Smooth muscle cell (in vitro differentiated cells): ENCODE measurements at regions not wholly inside any gene's neighbourhood (a gene's known extent, or its start where the extent isn't known, plus 50 kb on each side); places are given as distances from the start of the nearest gene placed in this dataset.

Experiments used
- DNase-seq: peaks from one replicate; lab custom pipeline; 2025; ENCODE audit not compliant: unreplicated experiment; lab: John Stamatoyannopoulos, UW
- H2AFZ ChIP-seq: fragments of 200-600 bp; sonication (generic); 2 replicates; pipeline ENCODE4 v1.6.0; 2016; ENCODE audit warnings: antibody characterized with exemption, low read depth, mild to moderate bottlenecking
- H3F3A ChIP-seq: fragments of 200-600 bp; sonication (generic); 2 replicates; pipeline ENCODE4 v1.6.0; 2017; ENCODE audit warnings: antibody characterized with exemption, low read depth
- H3K27ac ChIP-seq: fragments of 200-600 bp; sonication (generic); 2 replicates; pipeline ENCODE4 v1.5.1; 2016; ENCODE audit warnings: low read depth, mild to moderate bottlenecking
- H3K27me3 ChIP-seq: fragments of 200-600 bp; sonication (generic); 2 replicates; pipeline ENCODE4 v1.6.1; 2016; ENCODE audit warnings: low read depth, mild to moderate bottlenecking
- H3K36me3 ChIP-seq: fragments of 200-600 bp; sonication (generic); 2 replicates; pipeline ENCODE4 v1.5.1; 2016; ENCODE audit warnings: low read depth
- H3K4me1 ChIP-seq: fragments of 200-600 bp; sonication (generic); 2 replicates; pipeline ENCODE4 v1.5.1; 2016; ENCODE audit warnings: low read depth
- H3K4me2 ChIP-seq: fragments of 200-600 bp; sonication (generic); 2 replicates; pipeline ENCODE4 v1.6.0; 2016; ENCODE audit warnings: mild to moderate bottlenecking
- H3K4me3 ChIP-seq: fragments of 200-600 bp; sonication (generic); 2 replicates; pipeline ENCODE4 v1.5.1; 2016; ENCODE audit warnings: mild to moderate bottlenecking
- H3K79me2 ChIP-seq: fragments of 200-600 bp; sonication (generic); 2 replicates; pipeline ENCODE4 v1.6.0; 2016; ENCODE audit warnings: low read depth, mild to moderate bottlenecking
- H3K9ac ChIP-seq: fragments of 200-600 bp; sonication (generic); 2 replicates; pipeline ENCODE4 v1.6.0; 2016; ENCODE audit warnings: low read depth
- H3K9me3 ChIP-seq: fragments of 200-600 bp; sonication (generic); replicated peaks from 2 replicates; pipeline ENCODE4 v1.5.1; 2016; ENCODE audit warnings: low read depth
- H4K20me1 ChIP-seq: fragments of 200-600 bp; sonication (generic); 2 replicates; pipeline ENCODE4 v1.6.0; 2016; ENCODE audit warnings: low read depth
- WGBS: methylation state at CpG from one replicate; pipeline ENCODE4 v1.1.7; 2016; ENCODE audit warnings: low lambda C conversion rate; 5-methylcytosine and 5-hydroxymethylcytosine counted together
- TF ChIP-seq, protein P1 (sequence below): fragments of 200-600 bp; sonication (generic); IDR thresholded peaks from 2 replicates; pipeline ENCODE4 v1.5.1; 2017; ENCODE audit warnings: borderline replicate concordance, mild to moderate bottlenecking, antibody characterized with exemption; ENCODE audit not compliant: insufficient read depth, poor library complexity, severe bottlenecking

DNA sequence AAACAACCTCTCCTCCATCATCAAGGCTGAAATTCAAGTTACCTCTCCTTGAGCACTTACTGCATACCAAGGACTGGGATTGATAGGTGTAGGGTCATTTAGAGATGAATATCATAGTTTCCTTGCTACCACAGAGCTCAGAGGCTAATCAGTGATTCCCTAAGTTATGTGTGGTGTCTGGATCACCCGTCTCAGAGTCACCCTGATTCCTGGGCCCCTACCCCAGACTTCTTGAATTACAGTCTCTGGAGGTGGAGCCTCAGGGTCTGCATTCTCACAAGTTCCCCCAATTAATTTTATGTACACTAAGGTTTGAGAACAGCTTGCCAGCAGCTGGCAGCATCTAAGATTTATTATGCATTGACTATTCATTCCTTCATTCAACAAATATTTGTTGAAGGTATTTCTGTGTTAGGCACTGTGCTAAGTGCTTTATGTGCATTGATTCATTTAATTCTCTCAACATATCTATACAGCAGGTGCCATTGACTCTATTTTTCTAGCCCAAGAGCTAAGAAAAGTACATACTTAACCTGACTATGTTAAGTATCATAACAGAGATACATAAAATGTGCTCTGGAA, 182.9 kb upstream of the FGGY start:
- Histone ChIP-seq H3K27ac (no peak overlapping the region), H4K20me1 (no peaks in the 10 kb centered on the region), H3F3A (peaks cover 6% of the 10 kb centered on the region), H3K9ac (no peak overlapping the region), H3K4me2 (no peak overlapping the region), H3K9me3 (no peaks in the 10 kb centered on the region), H3K4me1 (peaks cover 19% of the 10 kb centered on the region), H2AFZ (no peak overlapping the region), H3K27me3 (no peaks in the 10 kb centered on the region), H3K36me3 (no peaks in the 10 kb centered on the region), H3K79me2 (no peaks in the 10 kb centered on the region), H3K4me3 (no peak overlapping the region)
- TF ChIP-seq, protein P1, sequence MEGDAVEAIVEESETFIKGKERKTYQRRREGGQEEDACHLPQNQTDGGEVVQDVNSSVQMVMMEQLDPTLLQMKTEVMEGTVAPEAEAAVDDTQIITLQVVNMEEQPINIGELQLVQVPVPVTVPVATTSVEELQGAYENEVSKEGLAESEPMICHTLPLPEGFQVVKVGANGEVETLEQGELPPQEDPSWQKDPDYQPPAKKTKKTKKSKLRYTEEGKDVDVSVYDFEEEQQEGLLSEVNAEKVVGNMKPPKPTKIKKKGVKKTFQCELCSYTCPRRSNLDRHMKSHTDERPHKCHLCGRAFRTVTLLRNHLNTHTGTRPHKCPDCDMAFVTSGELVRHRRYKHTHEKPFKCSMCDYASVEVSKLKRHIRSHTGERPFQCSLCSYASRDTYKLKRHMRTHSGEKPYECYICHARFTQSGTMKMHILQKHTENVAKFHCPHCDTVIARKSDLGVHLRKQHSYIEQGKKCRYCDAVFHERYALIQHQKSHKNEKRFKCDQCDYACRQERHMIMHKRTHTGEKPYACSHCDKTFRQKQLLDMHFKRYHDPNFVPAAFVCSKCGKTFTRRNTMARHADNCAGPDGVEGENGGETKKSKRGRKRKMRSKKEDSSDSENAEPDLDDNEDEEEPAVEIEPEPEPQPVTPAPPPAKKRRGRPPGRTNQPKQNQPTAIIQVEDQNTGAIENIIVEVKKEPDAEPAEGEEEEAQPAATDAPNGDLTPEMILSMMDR, result no peak
- DNase-seq, result no peak
- WGBS, result 29% methylated on average over 1 of the region's 1 CpG

DNA sequence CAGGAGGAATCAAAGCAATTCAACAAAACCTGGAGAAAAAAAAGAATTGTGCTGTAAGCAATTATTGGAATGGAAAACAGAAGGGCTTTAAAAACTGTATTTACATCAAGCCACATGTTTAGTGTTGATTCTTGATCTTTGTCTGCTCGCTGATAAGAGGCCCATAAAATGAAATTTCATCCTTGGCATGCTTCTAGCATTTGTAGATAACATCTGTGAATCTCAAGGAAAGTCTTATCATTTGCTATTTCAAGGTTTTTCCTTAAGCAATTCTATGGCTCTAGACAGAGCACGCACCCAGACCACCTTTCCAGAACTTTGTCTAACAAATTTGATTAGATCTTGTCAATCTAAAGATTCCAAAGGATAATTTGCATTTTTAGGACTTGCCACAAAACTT, 181.0 kb upstream of the FGGY start:
- no peaks in the 10 kb centered on the region for H3K36me3 ChIP-seq
- H3K79me2 ChIP-seq, result no peaks in the 10 kb centered on the region
- H3K4me3 ChIP-seq, result no peak overlapping the region
- H3K4me2 ChIP-seq, result peak overlapping the region; percentile 72
- TF ChIP-seq, protein P1, result no peak
- no peak for DNase-seq
- H2AFZ ChIP-seq, result peak overlapping the region; percentile 30
- peaks cover 6% of the 10 kb centered on the region for H3F3A ChIP-seq
- WGBS, result 27% methylated on average over 2 of the region's 2 CpGs
- no peak overlapping the region for H3K9ac ChIP-seq
- no peaks in the 10 kb centered on the region for H4K20me1 ChIP-seq
- H3K27me3 ChIP-seq, result no peaks in the 10 kb centered on the region
- peak overlapping the region; percentile 58 for H3K27ac ChIP-seq
- no peaks in the 10 kb centered on the region for H3K9me3 ChIP-seq
- H3K4me1 ChIP-seq, result peaks cover 19% of the 10 kb centered on the region

DNA sequence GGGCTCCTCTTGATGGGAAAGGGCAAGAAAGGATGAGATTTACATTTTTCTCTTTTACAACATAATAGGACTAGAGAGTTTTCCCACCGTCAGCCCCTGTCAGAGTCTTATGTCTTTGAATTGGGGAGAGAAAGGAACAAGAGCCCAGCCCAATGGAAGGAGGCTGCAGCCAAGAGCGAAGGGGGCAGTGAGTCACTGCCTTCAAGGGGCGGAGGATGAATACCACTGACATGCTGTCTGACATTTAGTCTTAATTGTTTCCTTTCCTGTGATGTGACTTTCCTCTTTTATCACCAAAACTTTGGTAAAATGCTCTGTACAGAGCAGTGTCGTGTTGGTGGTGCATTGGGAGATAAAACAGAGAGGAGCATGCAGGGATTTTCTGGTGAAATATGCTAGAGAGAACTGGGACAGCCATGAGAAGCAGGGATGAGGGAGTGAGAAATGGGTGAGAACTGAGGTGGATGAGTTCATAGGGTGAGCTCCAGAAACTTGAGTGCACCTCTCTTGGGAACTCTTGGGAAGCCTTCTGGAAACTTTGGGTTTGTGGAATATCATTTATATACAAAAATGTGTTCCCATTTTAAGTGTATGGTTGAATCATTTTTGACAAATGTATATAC, 179.9 kb upstream of the FGGY start:
- no peak for DNase-seq
- peak overlapping the region; percentile 30 for H2AFZ ChIP-seq

More for the DNA sequence above, 179.9 kb upstream of the FGGY start:
- Histone ChIP-seq H3K79me2 (no peaks in the 10 kb centered on the region), H3K4me1 (peaks cover 19% of the 10 kb centered on the region), H3K9me3 (no peaks in the 10 kb centered on the region), H3K36me3 (no peaks in the 10 kb centered on the region), H3K4me3 (no peak overlapping the region), H3K9ac (peak overlapping the region; percentile 16), H4K20me1 (no peaks in the 10 kb centered on the region), H3K4me2 (peak overlapping the region; percentile 72), H3K27me3 (no peaks in the 10 kb centered on the region), H3F3A (peaks cover 6% of the 10 kb centered on the region), H3K27ac (peak overlapping the region; percentile 58)
- WGBS, result 8% methylated on average over 4 of the region's 4 CpGs
- TF ChIP-seq, protein P1, result no peak
